H1 (cell line): ENCODE measurements at regions not wholly inside any gene's neighbourhood (a gene's known extent, or its start where the extent isn't known, plus 50 kb on each side); places are given as distances from the start of the nearest gene placed in this dataset.

Experiments used
- ATF3 ChIP-seq: IDR thresholded peaks from 2 replicates; pipeline ENCODE4 v1.6.1; 2011; ENCODE audit warnings: low read depth, mild to moderate bottlenecking, low read length; ENCODE audit not compliant: insufficient read depth
- E2F6 ChIP-seq: IDR thresholded peaks from 2 replicates; pipeline ENCODE4 v1.6.1; 2012; ENCODE audit warnings: inconsistent platforms
- TBP ChIP-seq: IDR thresholded peaks from 2 replicates; pipeline ENCODE4 v1.6.1; 2011; ENCODE audit warnings: low read depth, low read length, improper control_type of control experiment

GRCh38 chr10:3605882-3606281, 179.1 kb downstream of the KLF6 start (continued):
- TF ChIP-seq E2F6 (no peak), TBP (no peak), ATF3 (no peak)
